Parathyroid adenoma (tissue), 2 donors: ENCODE measurements at regions not wholly inside any gene's neighbourhood (a gene's known extent, or its start where the extent isn't known, plus 50 kb on each side); places are given as distances from the start of the nearest gene placed in this dataset.

Experiments
- H2AFZ ChIP-seq: fragments of 300-600 bp; sonication (generic); one replicate; pipeline ENCODE4 v1.7.0; 2017; ENCODE audit warnings: antibody characterized with exemption, mild to moderate bottlenecking
- H3K27ac ChIP-seq: fragments of 300-600 bp; sonication (generic); one replicate; pipeline ENCODE4 v1.7.0; 2017
- H3K27me3 ChIP-seq: fragments of 300-600 bp; sonication (generic); one replicate; pipeline ENCODE4 v1.7.0; 2017; ENCODE audit warnings: low read length; ENCODE audit not compliant: control insufficient read depth, insufficient read depth
- H3K36me3 ChIP-seq: fragments of 300-600 bp; sonication (generic); one replicate; pipeline ENCODE4 v1.7.0; 2017; ENCODE audit warnings: low read length; ENCODE audit not compliant: control insufficient read depth, insufficient read depth
- H3K4me1 ChIP-seq: fragments of 300-600 bp; sonication (generic); one replicate; pipeline ENCODE4 v1.7.0; 2017; ENCODE audit warnings: control low read depth
- H3K4me2 ChIP-seq: fragments of 300-600 bp; sonication (generic); one replicate; pipeline ENCODE4 v1.7.0; 2017; ENCODE audit warnings: low read length
- H3K4me3 ChIP-seq: fragments of 300-600 bp; sonication (generic); one replicate; pipeline ENCODE4 v1.7.0; 2017; ENCODE audit warnings: low read depth, low read length
- H3K79me2 ChIP-seq: fragments of 300-600 bp; sonication (generic); one replicate; pipeline ENCODE4 v1.7.0; 2017; ENCODE audit warnings: control low read depth
- H3K9ac ChIP-seq: fragments of 300-600 bp; sonication (generic); one replicate; pipeline ENCODE4 v1.7.0; 2017; ENCODE audit warnings: mild to moderate bottlenecking
- H3K9me3 ChIP-seq: fragments of 300-600 bp; sonication (generic); one replicate; pipeline ENCODE4 v1.7.0; 2017; ENCODE audit warnings: low read length; ENCODE audit not compliant: control insufficient read depth
- CTCF ChIP-seq: fragments of 300-600 bp; sonication (generic); IDR thresholded peaks from one replicate; pipeline ENCODE4 v1.7.0; 2017; ENCODE audit warnings: antibody characterized with exemption, mild to moderate bottlenecking
- donor health status: primary hyperparathyroidism.

GRCh38 chr15:36053746-36054145 is 507.8 kb upstream of the DPH6 start:
- TF ChIP-seq CTCF, result no peak
- H3K9ac ChIP-seq, result no peak overlapping the region
- no peaks in the 10 kb centered on the region for H3K27me3 ChIP-seq
- H3K36me3 ChIP-seq, result no peaks in the 10 kb centered on the region
- no peak overlapping the region for H3K4me2 ChIP-seq
- no peak overlapping the region for H3K4me3 ChIP-seq
- no peak overlapping the region for H2AFZ ChIP-seq
- no peaks in the 10 kb centered on the region for H3K79me2 ChIP-seq
- no peaks in the 10 kb centered on the region for H3K4me1 ChIP-seq
- no peak overlapping the region for H3K27ac ChIP-seq
- no peaks in the 10 kb centered on the region for H3K9me3 ChIP-seq

- Histone ChIP-seq H3K27ac (no peak overlapping the region), H3K27me3 (no peaks in the 10 kb centered on the region), H3K9me3 (no peaks in the 10 kb centered on the region), H3K4me1 (no peaks in the 10 kb centered on the region), H2AFZ (no peak overlapping the region), H3K9ac (no peak overlapping the region), H3K4me2 (no peak overlapping the region), H3K79me2 (no peaks in the 10 kb centered on the region), H3K36me3 (no peaks in the 10 kb centered on the region), H3K4me3 (no peak overlapping the region)
- TF ChIP-seq CTCF, result no peak
These were observed 513.6 kb upstream of the DPH6 start for GRCh38 chr15:36059596-36059995.

GRCh38 chr15:36062357-36062756 is 516.4 kb upstream of the DPH6 start:
- no peak for TF ChIP-seq CTCF
- no peaks in the 10 kb centered on the region for H3K9me3 ChIP-seq
- no peaks in the 10 kb centered on the region for H3K27me3 ChIP-seq

GRCh38 chr15:36066757-36067156 is 512.7 kb upstream of the CDIN1 start:
- H3K27me3 ChIP-seq, result no peaks in the 10 kb centered on the region
- TF ChIP-seq CTCF, result no peak

More at GRCh38 chr15:36062357-36062756, 516.4 kb upstream of the DPH6 start:
- H3K27ac ChIP-seq, result no peak overlapping the region
- H2AFZ ChIP-seq, result no peak overlapping the region
- no peak overlapping the region for H3K9ac ChIP-seq
- H3K4me3 ChIP-seq, result no peak overlapping the region
- H3K4me2 ChIP-seq, result no peak overlapping the region
- no peaks in the 10 kb centered on the region for H3K79me2 ChIP-seq
- no peaks in the 10 kb centered on the region for H3K36me3 ChIP-seq
- no peaks in the 10 kb centered on the region for H3K4me1 ChIP-seq

GRCh38 chr15:36067483-36068274 is 511.7 kb upstream of the CDIN1 start:
- no peaks in the 10 kb centered on the region for H3K4me1 ChIP-seq
- no peak overlapping the region for H3K27ac ChIP-seq
- no peaks in the 10 kb centered on the region for H3K9me3 ChIP-seq
- no peak overlapping the region for H3K4me2 ChIP-seq
- TF ChIP-seq CTCF, result no peak
- no peaks in the 10 kb centered on the region for H3K79me2 ChIP-seq
- H3K27me3 ChIP-seq, result no peaks in the 10 kb centered on the region
- H3K36me3 ChIP-seq, result no peaks in the 10 kb centered on the region
- H2AFZ ChIP-seq, result no peak overlapping the region
- H3K9ac ChIP-seq, result no peak overlapping the region
- H3K4me3 ChIP-seq, result no peak overlapping the region

More at GRCh38 chr15:36066757-36067156, 512.7 kb upstream of the CDIN1 start:
- no peaks in the 10 kb centered on the region for H3K4me1 ChIP-seq
- no peak overlapping the region for H3K4me2 ChIP-seq
- H3K79me2 ChIP-seq, result no peaks in the 10 kb centered on the region
- H3K9me3 ChIP-seq, result no peaks in the 10 kb centered on the region
- H3K36me3 ChIP-seq, result no peaks in the 10 kb centered on the region
- H3K9ac ChIP-seq, result no peak overlapping the region
- H3K27ac ChIP-seq, result no peak overlapping the region
- H3K4me3 ChIP-seq, result no peak overlapping the region
- no peak overlapping the region for H2AFZ ChIP-seq
